ACC112 (cell line): ENCODE measurements at regions not wholly inside any gene's neighbourhood (a gene's known extent, or its start where the extent isn't known, plus 50 kb on each side); places are given as distances from the start of the nearest gene placed in this dataset.
"Not testable (repeated sequence)": the region's sequence is repeated elsewhere in the genome, so short reads cannot be mapped to it uniquely, and the experiment has no call there.

Source experiments
- H2AFZ ChIP-seq: fragments of 200-600 bp; sonication (generic); one replicate; pipeline ENCODE4 v1.6.0; 2017; ENCODE audit warnings: antibody characterized with exemption, low read length; ENCODE audit not compliant: unreplicated experiment
- H3K27ac ChIP-seq: fragments of 200-600 bp; sonication (generic); 2 replicates; pipeline ENCODE4 v1.5.1; 2014; ENCODE audit warnings: low read depth, mild to moderate bottlenecking, antibody characterized with exemption, low read length, moderate library complexity
- H3K27me3 ChIP-seq: fragments of 200-600 bp; sonication (generic); 2 replicates; pipeline ENCODE4 v1.6.1; 2014; ENCODE audit warnings: mild to moderate bottlenecking, antibody characterized with exemption, low read length, moderate library complexity, mixed read lengths; ENCODE audit not compliant: insufficient read depth
- H3K36me3 ChIP-seq: fragments of 200-600 bp; sonication (generic); 2 replicates; pipeline ENCODE4 v1.6.1; 2016; ENCODE audit warnings: mild to moderate bottlenecking, antibody characterized with exemption, low read length, moderate library complexity, mixed read lengths; ENCODE audit not compliant: insufficient read depth
- H3K4me1 ChIP-seq: fragments of 200-600 bp; sonication (generic); one replicate; pipeline ENCODE4 v1.6.1; 2016; ENCODE audit warnings: low read length, mixed read lengths; ENCODE audit not compliant: insufficient read depth, unreplicated experiment, control insufficient read depth
- H3K4me3 ChIP-seq: fragments of 200-600 bp; sonication (generic); 2 replicates; pipeline ENCODE4 v1.5.1; 2014; ENCODE audit warnings: mild to moderate bottlenecking, low read depth, low read length
- H3K79me2 ChIP-seq: fragments of 200-600 bp; sonication (generic); one replicate; pipeline ENCODE4 v1.6.0; 2016; ENCODE audit warnings: low read length; ENCODE audit not compliant: control insufficient read depth, unreplicated experiment, insufficient read depth

GRCh38 chr20:12113075-12113467 is 195.4 kb downstream of the BTBD3 start:
- H3K36me3 ChIP-seq: no peaks in the 10 kb centered on the region
- H3K4me3 ChIP-seq: no peak overlapping the region
- no peak overlapping the region for H3K27ac ChIP-seq
- no peaks in the 10 kb centered on the region for H3K79me2 ChIP-seq
- no peaks in the 10 kb centered on the region for H3K4me1 ChIP-seq
- no peaks in the 10 kb centered on the region for H3K27me3 ChIP-seq
- no peak overlapping the region for H2AFZ ChIP-seq

GRCh38 chr20:12113468-12114371 is 196.0 kb downstream of the BTBD3 start:
- no peaks in the 10 kb centered on the region for H3K79me2 ChIP-seq
- no peaks in the 10 kb centered on the region for H3K27me3 ChIP-seq
- no peak overlapping the region for H2AFZ ChIP-seq
- no peaks in the 10 kb centered on the region for H3K36me3 ChIP-seq
- no peaks in the 10 kb centered on the region for H3K4me1 ChIP-seq
- no peak overlapping the region for H3K4me3 ChIP-seq
- no peak overlapping the region for H3K27ac ChIP-seq

- H3K4me1 ChIP-seq, H3K27ac ChIP-seq, H3K79me2 ChIP-seq, H3K4me3 ChIP-seq, H3K27me3 ChIP-seq, H2AFZ ChIP-seq, H3K36me3 ChIP-seq: not testable (repeated sequence)
Observed at GRCh38 chr20:12129114-12129513, 211.4 kb downstream of the BTBD3 start.

- H3K4me3 ChIP-seq, H3K27me3 ChIP-seq, H3K36me3 ChIP-seq, H3K4me1 ChIP-seq, H3K27ac ChIP-seq, H2AFZ ChIP-seq, H3K79me2 ChIP-seq: not testable (repeated sequence)
Observed at GRCh38 chr20:12129532-12129931, 211.8 kb downstream of the BTBD3 start.

GRCh38 chr20:12130781-12131180 is 213.1 kb downstream of the BTBD3 start:
- Histone ChIP-seq H3K27ac (no peak overlapping the region), H3K27me3 (no peaks in the 10 kb centered on the region), H3K79me2 (no peaks in the 10 kb centered on the region), H3K36me3 (no peaks in the 10 kb centered on the region), H3K4me1 (no peaks in the 10 kb centered on the region), H3K4me3 (no peak overlapping the region), H2AFZ (no peak overlapping the region)

GRCh38 chr20:12133553-12133952 is 215.9 kb downstream of the BTBD3 start:
- Histone ChIP-seq H3K36me3 (no peaks in the 10 kb centered on the region), H2AFZ (no peak overlapping the region), H3K4me1 (no peaks in the 10 kb centered on the region), H3K27me3 (no peaks in the 10 kb centered on the region), H3K27ac (no peak overlapping the region), H3K4me3 (no peak overlapping the region), H3K79me2 (no peaks in the 10 kb centered on the region)

GRCh38 chr20:12145951-12146350 is 228.3 kb downstream of the BTBD3 start:
- H2AFZ ChIP-seq, H3K36me3 ChIP-seq: not testable (repeated sequence)

GRCh38 chr20:12152996-12153395 is 235.3 kb downstream of the BTBD3 start:
- Histone ChIP-seq H3K4me3 (no peak overlapping the region), H3K79me2 (no peaks in the 10 kb centered on the region), H3K27me3 (no peaks in the 10 kb centered on the region), H3K36me3 (no peaks in the 10 kb centered on the region), H3K27ac (no peak overlapping the region), H2AFZ (no peak overlapping the region), H3K4me1 (no peaks in the 10 kb centered on the region)

More at GRCh38 chr20:12145951-12146350, 228.3 kb downstream of the BTBD3 start:
- not testable (repeated sequence) for H3K4me3 ChIP-seq, H3K4me1 ChIP-seq, H3K27me3 ChIP-seq, H3K79me2 ChIP-seq, H3K27ac ChIP-seq

- Histone ChIP-seq H3K27me3 (no peaks in the 10 kb centered on the region), H2AFZ (no peak overlapping the region), H3K27ac (no peak overlapping the region), H3K4me3 (no peak overlapping the region), H3K79me2 (no peaks in the 10 kb centered on the region), H3K4me1 (no peaks in the 10 kb centered on the region), H3K36me3 (no peaks in the 10 kb centered on the region)
Observed at GRCh38 chr20:12153628-12154027, 235.9 kb downstream of the BTBD3 start.

GRCh38 chr20:12156252-12156651 is 238.6 kb downstream of the BTBD3 start:
- H3K79me2 ChIP-seq: no peaks in the 10 kb centered on the region
- no peaks in the 10 kb centered on the region for H3K36me3 ChIP-seq
- H3K4me3 ChIP-seq: no peak overlapping the region
- H3K4me1 ChIP-seq: no peaks in the 10 kb centered on the region
- no peaks in the 10 kb centered on the region for H3K27me3 ChIP-seq
- no peak overlapping the region for H3K27ac ChIP-seq
- H2AFZ ChIP-seq: no peak overlapping the region

- Histone ChIP-seq H3K27me3 (no peaks in the 10 kb centered on the region), H2AFZ (no peak overlapping the region), H3K27ac (no peak overlapping the region), H3K4me3 (no peak overlapping the region), H3K36me3 (no peaks in the 10 kb centered on the region), H3K4me1 (no peaks in the 10 kb centered on the region), H3K79me2 (no peaks in the 10 kb centered on the region)
Observed at GRCh38 chr20:12159261-12159660, 241.6 kb downstream of the BTBD3 start.
